GM21390 (cell line): ENCODE measurements at regions not wholly inside any gene's neighbourhood (a gene's known extent, or its start where the extent isn't known, plus 50 kb on each side); places are given as distances from the start of the nearest gene placed in this dataset.

Experiments used
- ATAC-seq: cut with Tn5 transposase; IDR thresholded peaks from one replicate; pipeline ENCODE4 v1.9.1; 2021; ENCODE audit not compliant: unreplicated experiment

DNA sequence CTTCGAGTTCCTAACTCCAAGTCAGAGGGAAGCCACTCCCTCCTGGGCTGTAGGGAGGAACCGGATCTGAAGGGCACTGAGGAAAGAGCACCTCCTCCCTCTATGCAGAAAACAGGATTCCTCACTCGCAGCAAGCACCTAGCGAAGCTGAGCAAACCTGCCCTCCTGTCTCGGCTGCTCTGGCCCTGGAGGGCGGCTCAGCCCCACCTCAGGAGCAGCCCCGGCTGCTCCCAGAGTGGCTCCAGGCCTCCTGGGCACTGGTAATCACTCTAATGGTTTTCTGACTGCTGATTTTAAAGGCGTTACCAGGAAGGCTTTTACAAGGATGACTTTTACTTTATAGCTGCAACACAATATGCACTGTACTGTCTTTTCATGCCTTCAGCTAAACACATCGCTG, 312.5 kb downstream of the TEX29 start:
- ATAC-seq = no peak

- no peak for ATAC-seq
Measured at GRCh38 chr13:111633401-111633800, 313.0 kb downstream of the TEX29 start.

- ATAC-seq = no peak
Measured at GRCh38 chr13:111634410-111634809, 314.0 kb downstream of the TEX29 start.

DNA sequence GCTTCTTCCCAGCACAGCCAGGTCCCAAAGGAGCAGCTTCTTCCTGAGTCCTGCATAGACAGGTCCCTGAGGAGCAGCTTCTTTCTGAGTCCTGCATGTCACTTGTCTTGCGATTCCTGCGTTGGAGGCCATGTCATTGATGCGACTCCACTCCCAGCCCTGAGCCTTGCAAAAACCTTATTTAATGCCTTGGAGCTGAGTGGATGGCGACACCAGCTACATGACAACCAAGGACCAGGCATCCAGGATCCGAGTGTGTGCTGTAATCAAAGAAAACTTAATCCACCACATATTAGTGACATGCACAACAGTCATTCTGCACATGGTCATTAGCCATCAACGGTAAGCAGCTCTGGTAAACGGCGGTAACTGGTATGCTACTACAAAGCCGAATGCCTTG, 315.8 kb downstream of the TEX29 start:
- ATAC-seq = no peak

GRCh38 chr13:111636804-111637203, 316.4 kb downstream of the TEX29 start:
- ATAC-seq = no peak

DNA sequence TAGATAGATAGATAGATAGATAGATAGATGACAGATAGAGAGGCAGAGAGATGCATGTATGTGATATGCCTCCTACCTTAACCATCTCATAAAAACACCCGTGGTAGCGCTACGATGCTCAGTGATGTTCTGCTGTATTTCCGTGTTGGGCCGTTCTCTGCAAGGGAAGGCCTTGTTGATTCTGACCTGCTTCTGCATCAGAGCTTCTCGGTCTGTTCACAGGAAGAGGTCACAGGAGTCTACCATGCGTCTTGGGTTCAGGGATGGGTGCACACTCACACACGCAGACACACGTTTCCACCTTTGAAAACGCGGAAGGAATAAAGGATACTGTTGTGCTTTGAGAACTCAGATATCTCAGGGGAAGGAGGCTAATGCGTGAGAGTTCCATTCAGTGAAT, 316.9 kb downstream of the TEX29 start:
- no peak for ATAC-seq

DNA sequence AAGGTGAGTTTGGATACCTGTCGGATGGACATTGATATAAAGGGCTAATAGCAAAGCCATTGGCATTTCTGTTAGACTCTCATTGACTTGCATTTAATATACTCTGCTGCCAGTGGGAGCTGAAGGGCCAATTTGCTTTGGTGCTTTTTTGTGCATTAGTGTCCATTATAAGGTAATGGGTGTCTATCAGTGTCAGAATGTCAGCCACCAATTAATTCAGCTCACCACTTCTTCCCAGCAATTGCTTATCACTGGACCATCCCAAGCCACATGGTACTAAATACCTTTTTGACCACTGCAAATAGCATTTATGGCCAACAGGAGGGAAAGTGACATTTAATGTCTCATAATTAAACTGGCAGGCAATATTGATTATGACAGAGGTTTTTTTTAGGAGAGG, 317.8 kb downstream of the TEX29 start:
- ATAC-seq = no peak

- no peak for ATAC-seq
Measured at GRCh38 chr13:111639196-111639705, 318.8 kb downstream of the TEX29 start.

DNA sequence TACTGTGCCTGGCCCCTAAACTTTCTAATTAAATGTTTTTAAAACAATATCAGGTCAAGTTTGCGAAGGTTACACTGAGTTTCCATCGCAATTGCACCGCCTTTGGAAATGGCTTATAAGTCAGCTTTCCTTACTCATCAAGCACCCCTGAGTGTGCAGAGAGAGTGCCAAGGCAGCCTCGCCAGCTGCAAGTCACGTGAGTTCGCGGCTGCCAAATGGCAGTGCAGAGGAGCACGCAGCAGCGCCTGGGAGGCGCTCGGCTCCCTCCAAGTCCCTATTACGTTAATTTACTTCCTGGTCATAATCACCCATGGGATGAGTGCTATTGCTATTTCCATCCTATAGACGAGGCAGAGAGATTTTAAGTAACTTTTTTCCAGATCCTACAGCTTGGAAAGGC, 319.6 kb downstream of the TEX29 start:
- no peak for ATAC-seq

- no peak for ATAC-seq
Measured at GRCh38 chr13:111640476-111640875, 320.0 kb downstream of the TEX29 start.

DNA sequence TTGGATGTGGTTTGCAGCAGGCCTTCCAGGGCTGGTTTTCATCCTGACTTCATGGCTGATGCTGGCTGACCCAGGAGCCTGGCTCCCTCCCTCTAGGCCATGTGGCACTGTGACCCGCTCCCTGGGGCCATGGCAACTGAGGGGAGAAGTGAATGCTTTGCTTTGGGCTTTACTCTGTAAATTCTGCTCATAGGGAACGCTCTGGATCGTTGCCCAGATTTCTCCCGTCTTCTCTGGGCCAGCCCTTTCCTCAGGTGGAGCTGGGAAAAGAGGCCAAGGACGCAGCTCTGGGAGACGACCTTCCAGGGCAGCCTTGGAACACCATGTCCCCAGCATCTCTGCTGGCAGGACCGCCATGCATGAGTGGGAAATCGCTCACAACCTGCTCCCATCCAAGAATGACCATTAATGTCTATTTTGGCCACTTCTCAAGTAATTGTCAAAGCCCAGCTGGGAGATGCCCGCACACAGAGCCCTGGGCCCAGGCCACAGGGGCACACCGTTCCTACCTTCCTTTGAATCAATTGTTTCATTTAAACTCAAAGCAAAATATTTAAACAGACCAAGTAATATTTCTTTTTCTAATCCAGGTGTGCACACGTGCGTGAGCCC, 321.8 kb downstream of the TEX29 start:
- no peak for ATAC-seq

- ATAC-seq = no peak
Measured at GRCh38 chr13:111644750-111645149, 324.3 kb downstream of the TEX29 start.

DNA sequence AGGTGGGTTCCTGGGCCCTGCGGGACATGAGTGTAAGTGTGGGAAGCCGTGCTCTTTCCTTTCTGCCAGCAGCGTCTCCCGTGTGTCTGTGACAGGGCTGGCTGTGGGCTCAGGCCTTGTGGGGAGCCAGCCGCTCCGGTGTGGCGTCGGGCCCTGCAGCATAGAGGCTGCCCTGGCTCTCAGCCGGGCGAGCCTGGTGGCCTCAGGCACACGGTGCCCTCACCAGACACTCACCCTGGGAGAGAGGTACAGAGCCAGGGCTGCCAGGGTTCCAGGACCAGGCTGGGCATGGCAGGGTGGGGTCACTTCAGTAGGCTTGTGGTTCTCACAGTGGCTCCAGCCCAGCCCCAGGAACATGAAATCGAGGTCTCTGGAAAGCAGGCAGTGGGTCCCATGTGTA, 324.8 kb downstream of the TEX29 start:
- ATAC-seq = no peak

GRCh38 chr13:111645598-111646455, 325.4 kb downstream of the TEX29 start:
- no peak for ATAC-seq

GRCh38 chr13:111646456-111646855, 326.0 kb downstream of the TEX29 start:
- no peak for ATAC-seq

DNA sequence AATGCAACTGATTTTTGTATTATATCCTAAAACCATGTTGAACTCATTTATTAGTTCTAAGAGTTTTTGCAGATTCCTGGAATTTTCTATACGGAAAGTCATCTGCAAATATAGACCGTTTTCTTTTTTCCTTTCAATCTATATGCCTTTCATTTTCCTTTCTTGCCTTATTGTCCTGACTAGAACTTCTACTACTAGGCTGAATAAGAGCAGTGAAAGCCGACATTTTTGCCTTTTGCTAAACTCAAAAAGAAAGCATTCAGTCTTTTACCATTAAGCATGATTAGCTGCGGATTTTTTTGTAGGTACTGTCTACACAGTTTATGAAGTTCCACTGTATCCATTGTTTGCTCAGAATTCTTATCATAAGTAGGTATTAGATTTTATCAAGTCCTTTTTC, 328.4 kb downstream of the TEX29 start:
- ATAC-seq = no peak

DNA sequence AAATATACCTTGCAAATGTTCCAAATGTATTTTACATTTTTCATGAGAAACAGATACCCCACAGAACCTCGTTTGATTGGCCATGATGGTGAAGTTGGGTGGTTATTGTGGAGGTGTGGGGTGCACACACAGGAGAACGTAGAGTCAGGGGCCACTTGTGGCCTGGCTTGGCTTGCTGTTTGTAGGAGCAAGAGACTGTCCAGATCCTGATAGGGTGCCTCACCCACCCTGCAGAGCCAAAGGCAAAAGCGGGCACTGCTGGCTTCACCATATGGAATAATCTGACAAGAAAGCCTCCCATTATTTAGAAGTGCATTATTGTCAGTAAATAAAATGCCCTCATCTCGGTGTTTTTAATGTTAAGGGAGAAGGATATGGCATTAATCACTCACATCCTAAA, 330.2 kb downstream of the TEX29 start:
- ATAC-seq = no peak

- no peak for ATAC-seq
Measured at GRCh38 chr13:111652676-111653075, 332.2 kb downstream of the TEX29 start.

DNA sequence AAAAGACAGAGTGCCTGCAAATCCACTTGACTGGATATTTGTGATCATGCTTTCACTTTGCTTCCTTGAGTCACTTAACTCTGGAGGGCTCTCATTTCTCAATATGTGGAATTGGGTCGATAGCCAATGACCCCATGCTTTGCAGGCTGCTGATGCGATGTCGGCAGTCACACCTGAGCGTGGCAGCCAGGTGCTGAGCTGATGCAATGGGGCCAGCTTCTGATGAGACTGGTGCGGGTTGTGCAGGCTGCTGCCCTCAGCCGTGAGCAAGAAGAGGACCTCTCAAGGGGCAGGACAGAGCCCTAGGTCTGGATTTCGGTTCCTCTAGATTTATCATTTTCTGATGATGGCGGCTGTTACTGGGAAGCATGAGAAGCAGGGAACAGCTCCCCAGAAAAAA, 334.1 kb downstream of the TEX29 start:
- ATAC-seq = no peak

GRCh38 chr13:111656439-111656838, 336.0 kb downstream of the TEX29 start:
- no peak for ATAC-seq

DNA sequence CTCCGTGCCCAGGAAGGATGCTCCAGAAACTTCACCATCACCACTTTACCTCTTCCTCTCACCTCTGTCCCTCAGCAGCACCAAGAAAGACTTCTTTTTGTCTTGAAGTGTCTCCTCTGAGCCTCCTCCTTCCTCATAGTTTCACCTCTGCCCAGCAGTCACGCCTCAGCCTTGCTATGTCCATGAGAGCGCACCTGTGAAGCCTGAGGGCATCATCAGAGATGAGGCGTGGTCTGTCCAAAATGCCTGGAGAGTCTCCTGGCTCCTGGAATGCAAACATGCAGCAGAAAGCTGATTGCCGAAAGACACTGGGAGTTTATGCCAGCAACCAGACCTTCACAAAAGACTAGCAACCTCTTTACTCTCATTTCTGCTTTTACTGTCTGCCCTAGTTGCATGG, 336.6 kb downstream of the TEX29 start:
- ATAC-seq = no peak
